OCI-LY7 (cell line): ENCODE measurements at regions not wholly inside any gene's neighbourhood (a gene's known extent, or its start where the extent isn't known, plus 50 kb on each side); places are given as distances from the start of the nearest gene placed in this dataset.

Experiments
- BruUV-seq: library from RNA; stranded (reverse); fragments of 400-500 nt; replicated peaks from 2 replicates; lab custom pipeline; 2021; lab: Mats Ljungman, UMichigan
- CTCF ChIA-PET: fragments of 300-600 bp; sonication (Branson Sonifier 250); formaldehyde crosslinking; loops from one replicate; lab custom pipeline; 2022; ENCODE audit warnings: antibody characterized with exemption; ENCODE audit not compliant: unreplicated experiment; lab: Charles Lee
- POLR2A ChIA-PET: fragments of 300-600 bp; sonication (Branson Sonifier 250); formaldehyde crosslinking; loops from one replicate; lab custom pipeline; 2022; ENCODE audit warnings: antibody characterized with exemption; lab: Charles Lee
- DNase-seq: peaks from one replicate; pipeline ENCODE4 v3.0.0-alpha.2; 2015; ENCODE audit warnings: low spot score
- H2AFZ ChIP-seq: fragments of 200-600 bp; sonication (generic), shearing (Covaris generic); 2 replicates; pipeline ENCODE4 v1.6.1; 2014; ENCODE audit warnings: mild to moderate bottlenecking, antibody characterized with exemption, low read length, moderate library complexity
- H3K27ac ChIP-seq: fragments of 200-600 bp; sonication (generic); 2 replicates; pipeline ENCODE4 v1.5.1; 2014; ENCODE audit warnings: mixed run types, low read depth, mild to moderate bottlenecking, moderate library complexity, low read length, inconsistent platforms; ENCODE audit not compliant: poor library complexity, severe bottlenecking
- H3K36me3 ChIP-seq: fragments of 200-600 bp; sonication (generic); 2 replicates; pipeline ENCODE4 v1.6.1; 2014; ENCODE audit warnings: mild to moderate bottlenecking, antibody characterized with exemption, low read length, moderate library complexity, mixed read lengths; ENCODE audit not compliant: insufficient read depth
- H3K4me1 ChIP-seq: fragments of 200-600 bp; sonication (generic); 2 replicates; pipeline ENCODE4 v1.5.1; 2014; ENCODE audit warnings: mild to moderate bottlenecking, low read length; ENCODE audit not compliant: insufficient read depth, poor library complexity, severe bottlenecking
- H3K4me2 ChIP-seq: fragments of 200-600 bp; sonication (generic); 2 replicates; pipeline ENCODE4 v1.6.1; 2014; ENCODE audit warnings: mild to moderate bottlenecking, low read length
- H3K4me3 ChIP-seq: fragments of 200-600 bp; sonication (generic); 2 replicates; pipeline ENCODE4 v1.5.1; 2014; ENCODE audit warnings: mild to moderate bottlenecking, low read depth, low read length; ENCODE audit not compliant: poor library complexity, severe bottlenecking
- H3K79me2 ChIP-seq: fragments of 200-600 bp; sonication (generic); 2 replicates; pipeline ENCODE4 v1.6.1; 2016; ENCODE audit warnings: low read depth, mild to moderate bottlenecking, low read length, moderate library complexity, mixed read lengths; ENCODE audit not compliant: insufficient read depth
- H3K9me2 ChIP-seq: fragments of 200-600 bp; sonication (generic); 2 replicates; pipeline ENCODE4 v1.6.1; 2016; ENCODE audit warnings: mild to moderate bottlenecking, low read length, mixed read lengths; ENCODE audit not compliant: insufficient read depth
- H3K9me3 ChIP-seq: fragments of 200-600 bp; sonication (generic); 2 replicates; pipeline ENCODE4 v1.6.1; 2014; ENCODE audit warnings: mild to moderate bottlenecking, mixed run types, low read length, mixed read lengths
- H4K20me1 ChIP-seq: fragments of 200-600 bp; sonication (generic); 2 replicates; pipeline ENCODE4 v1.6.1; 2014; ENCODE audit warnings: mild to moderate bottlenecking, antibody characterized with exemption, low read length, moderate library complexity, mixed read lengths; ENCODE audit not compliant: insufficient read depth
- CTCF ChIP-seq: fragments of 200-600 bp; sonication (generic); conservative IDR thresholded peaks from 2 replicates; pipeline ENCODE4 v1.5.1; 2014; ENCODE audit warnings: mild to moderate bottlenecking, antibody characterized with exemption, low read length, moderate library complexity, mixed read lengths
- EZH2phosphoT487 ChIP-seq: fragments of 200-600 bp; sonication (generic); IDR thresholded peaks from 2 replicates; pipeline ENCODE4 v1.6.1; 2018; ENCODE audit warnings: low read depth, borderline replicate concordance, mild to moderate bottlenecking, mixed run types, antibody characterized with exemption, low read length, moderate library complexity, mixed read lengths
- intact Hi-C: fragments of 100-400 bp; cut with micrococcal nuclease; formaldehyde crosslinking; loops from one replicate; pipeline ENCODE4 v1.10.0; 2022; ENCODE audit not compliant: unreplicated experiment

GRCh38 chrX:78213331-78213730 lies 73.9 kb upstream of the TAF9B start:
- intact Hi-C loops = no loop called here
- H3K27ac ChIP-seq = no peak overlapping the region
- ChIA-PET CTCF (no interaction called here), POLR2A (no interaction called here)
- no peaks in the 10 kb centered on the region for H3K4me1 ChIP-seq
- no peak overlapping the region for H3K4me3 ChIP-seq
- BruUV-seq = no TSS peak
- no peak overlapping the region for H2AFZ ChIP-seq
- TF ChIP-seq CTCF (no peak), EZH2phosphoT487 (no peak)
- H4K20me1 ChIP-seq = no peaks in the 10 kb centered on the region
- H3K36me3 ChIP-seq = no peaks in the 10 kb centered on the region
- H3K79me2 ChIP-seq = no peaks in the 10 kb centered on the region
- DNase-seq = no peak
- no peak overlapping the region for H3K4me2 ChIP-seq
- no peaks in the 10 kb centered on the region for H3K9me3 ChIP-seq
- H3K9me2 ChIP-seq = no peaks in the 10 kb centered on the region

- POLR2A ChIA-PET = interaction anchor here (0.7 kb wide), 1 partner anchor 150 kb away, joined by 3 read pairs; no protein-coding TSS in a partner anchor
- H4K20me1 ChIP-seq = no peaks in the 10 kb centered on the region
- no peak overlapping the region for H3K27ac ChIP-seq
- CTCF ChIA-PET = no interaction called here
- no peak overlapping the region for H3K4me2 ChIP-seq
- peak; percentile 24 for DNase-seq
- intact Hi-C loops = no loop called here
- H3K36me3 ChIP-seq = no peaks in the 10 kb centered on the region
- no peak overlapping the region for H3K4me3 ChIP-seq
- no TSS peak for BruUV-seq
- TF ChIP-seq CTCF (peak; percentile 65), EZH2phosphoT487 (no peak)
- no peak overlapping the region for H2AFZ ChIP-seq
- no peaks in the 10 kb centered on the region for H3K79me2 ChIP-seq
- no peaks in the 10 kb centered on the region for H3K9me3 ChIP-seq
- H3K4me1 ChIP-seq = no peaks in the 10 kb centered on the region
- H3K9me2 ChIP-seq = no peaks in the 10 kb centered on the region
Measured at GRCh38 chrX:78199851-78200250, 60.4 kb upstream of the TAF9B start.
